Endothelial cell (in vitro differentiated cells): ENCODE measurements at regions not wholly inside any gene's neighbourhood (a gene's known extent, or its start where the extent isn't known, plus 50 kb on each side); places are given as distances from the start of the nearest gene placed in this dataset.

Experiments
- DNase-seq: peaks from one replicate; pipeline ENCODE4 v3.0.0; 2021; ENCODE audit warnings: low spot score
- H3K27ac Mint-ChIP-seq: one replicate; pipeline ENCODE4 v1.8.0; 2021; ENCODE audit warnings: mixed read lengths, inconsistent platforms; ENCODE audit not compliant: unreplicated experiment
- H3K27me3 Mint-ChIP-seq: one replicate; pipeline ENCODE4 v1.8.0; 2021; ENCODE audit warnings: mild to moderate bottlenecking, moderate library complexity, mixed read lengths, inconsistent platforms; ENCODE audit not compliant: unreplicated experiment
- H3K36me3 Mint-ChIP-seq: one replicate; pipeline ENCODE4 v1.8.0; 2021; ENCODE audit warnings: mild to moderate bottlenecking, low read depth, mixed read lengths, inconsistent platforms; ENCODE audit not compliant: unreplicated experiment
- H3K4me1 Mint-ChIP-seq: one replicate; pipeline ENCODE4 v1.8.0; 2021; ENCODE audit warnings: mild to moderate bottlenecking, mixed read lengths, inconsistent platforms; ENCODE audit not compliant: unreplicated experiment
- H3K4me3 Mint-ChIP-seq: one replicate; pipeline ENCODE4 v1.8.0; 2021; ENCODE audit warnings: mild to moderate bottlenecking, mixed read lengths, inconsistent platforms; ENCODE audit not compliant: unreplicated experiment
- H3K9me3 Mint-ChIP-seq: one replicate; pipeline ENCODE4 v1.8.0; 2021; ENCODE audit warnings: mixed read lengths, inconsistent platforms; ENCODE audit not compliant: unreplicated experiment
- TF ChIP-seq, protein P1 (sequence below): fragments of 200-600 bp; sonication (generic); IDR thresholded peaks from one replicate; pipeline ENCODE4 v1.5.0; 2021; ENCODE audit warnings: antibody characterized with exemption; ENCODE audit not compliant: unreplicated experiment

DNA sequence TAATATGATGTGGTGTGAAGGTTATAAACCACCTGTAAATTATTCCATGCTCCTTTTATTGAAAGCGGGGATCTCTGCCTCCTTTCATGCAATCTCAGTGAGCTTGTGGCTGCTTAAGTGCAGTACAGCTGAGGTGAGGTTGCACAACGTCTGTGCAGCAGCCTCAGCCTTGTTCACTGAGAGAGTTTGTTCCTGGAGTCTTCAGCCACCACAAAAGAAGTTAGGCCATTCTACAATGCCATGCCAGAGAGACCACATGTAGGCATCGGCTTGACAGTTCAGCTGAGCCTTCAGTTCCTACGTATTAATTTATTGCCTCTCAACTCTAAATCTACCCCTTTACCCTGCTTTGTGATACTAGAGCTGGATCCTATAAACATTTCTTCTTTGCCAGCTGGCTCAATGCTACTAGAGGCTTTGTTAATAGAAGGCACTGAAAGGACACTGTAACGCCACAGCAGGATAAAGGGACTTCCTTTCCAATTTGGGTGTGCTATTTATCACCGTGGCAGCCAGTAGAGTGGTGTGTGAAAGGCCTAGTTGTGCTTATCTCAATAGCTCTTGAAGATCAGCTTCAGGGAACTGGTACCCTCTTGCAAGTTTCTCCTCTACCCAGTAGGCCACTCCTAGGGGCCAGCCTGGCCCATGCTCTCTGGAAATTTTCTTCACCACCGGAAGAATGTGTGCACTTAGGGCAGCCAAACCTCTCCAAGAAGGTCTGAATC lies 337.7 kb downstream of the IPO8 start:
- Mint-ChIP-seq H3K27me3 (no peaks in the 10 kb centered on the region), H3K4me3 (no peak overlapping the region), H3K4me1 (no peaks in the 10 kb centered on the region), H3K27ac (no peak overlapping the region), H3K36me3 (no peaks in the 10 kb centered on the region), H3K9me3 (no peaks in the 10 kb centered on the region)
- TF ChIP-seq, protein P1, sequence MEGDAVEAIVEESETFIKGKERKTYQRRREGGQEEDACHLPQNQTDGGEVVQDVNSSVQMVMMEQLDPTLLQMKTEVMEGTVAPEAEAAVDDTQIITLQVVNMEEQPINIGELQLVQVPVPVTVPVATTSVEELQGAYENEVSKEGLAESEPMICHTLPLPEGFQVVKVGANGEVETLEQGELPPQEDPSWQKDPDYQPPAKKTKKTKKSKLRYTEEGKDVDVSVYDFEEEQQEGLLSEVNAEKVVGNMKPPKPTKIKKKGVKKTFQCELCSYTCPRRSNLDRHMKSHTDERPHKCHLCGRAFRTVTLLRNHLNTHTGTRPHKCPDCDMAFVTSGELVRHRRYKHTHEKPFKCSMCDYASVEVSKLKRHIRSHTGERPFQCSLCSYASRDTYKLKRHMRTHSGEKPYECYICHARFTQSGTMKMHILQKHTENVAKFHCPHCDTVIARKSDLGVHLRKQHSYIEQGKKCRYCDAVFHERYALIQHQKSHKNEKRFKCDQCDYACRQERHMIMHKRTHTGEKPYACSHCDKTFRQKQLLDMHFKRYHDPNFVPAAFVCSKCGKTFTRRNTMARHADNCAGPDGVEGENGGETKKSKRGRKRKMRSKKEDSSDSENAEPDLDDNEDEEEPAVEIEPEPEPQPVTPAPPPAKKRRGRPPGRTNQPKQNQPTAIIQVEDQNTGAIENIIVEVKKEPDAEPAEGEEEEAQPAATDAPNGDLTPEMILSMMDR: no peak
- DNase-seq: no peak

DNA sequence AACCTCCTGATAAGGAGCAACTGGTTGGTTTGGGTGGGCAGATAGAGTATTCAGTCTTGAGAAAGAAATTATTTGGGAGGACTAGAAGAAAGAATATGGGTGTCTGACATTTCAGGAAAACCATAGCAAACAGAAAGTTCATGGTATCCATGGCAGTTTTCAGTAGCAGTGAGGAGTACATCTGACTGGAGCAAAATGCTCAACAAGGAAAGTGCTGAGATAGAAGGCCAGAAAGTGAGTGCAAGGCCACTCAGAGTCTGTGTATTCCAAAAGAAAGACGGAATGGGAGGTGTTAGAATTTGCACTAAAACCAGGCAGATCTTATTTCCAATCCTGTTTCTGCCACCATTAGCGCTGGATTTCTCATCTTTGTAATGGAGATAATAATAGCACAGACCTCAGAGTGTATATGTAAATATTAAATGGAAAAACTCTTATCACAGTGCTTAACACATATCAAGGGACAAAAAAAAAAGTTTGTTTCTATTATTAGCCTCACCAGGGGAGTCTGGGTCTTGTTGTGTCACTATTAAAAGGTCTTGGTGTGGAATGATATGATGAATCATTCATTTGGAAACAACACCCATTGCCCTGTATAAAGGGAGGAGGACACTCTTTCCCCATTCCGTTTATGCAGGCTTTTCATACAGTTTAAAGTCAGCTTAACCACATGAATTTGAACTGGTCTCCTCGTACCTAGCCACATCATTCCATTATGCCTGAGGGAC lies 349.8 kb downstream of the IPO8 start:
- Mint-ChIP-seq H3K27me3 (peaks cover 1% of the 10 kb centered on the region), H3K4me3 (no peak overlapping the region), H3K36me3 (peaks cover 3% of the 10 kb centered on the region), H3K9me3 (no peaks in the 10 kb centered on the region), H3K27ac (no peak overlapping the region), H3K4me1 (no peaks in the 10 kb centered on the region)
- no peak for DNase-seq
- TF ChIP-seq, protein P1: no peak

DNA sequence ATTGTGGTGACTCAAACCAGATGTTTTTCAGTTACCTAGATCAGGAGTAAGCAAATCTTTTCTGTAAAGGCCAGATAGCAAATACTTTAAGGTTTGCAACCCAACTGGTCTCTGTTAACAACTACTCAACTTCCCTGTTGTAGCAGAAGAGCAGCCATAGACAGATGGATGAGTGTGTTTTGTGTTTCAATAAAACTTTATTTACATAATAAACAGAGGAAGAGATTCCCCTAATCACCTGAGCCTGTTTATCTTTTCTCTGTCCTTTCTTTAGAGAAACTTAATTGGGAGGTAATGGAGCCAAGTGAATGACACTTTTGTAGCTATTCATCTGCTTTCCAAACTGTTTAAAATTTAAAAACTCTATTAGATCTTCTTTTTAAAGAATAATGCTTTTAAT lies 365.1 kb downstream of the IPO8 start:
- TF ChIP-seq, protein P1: no peak
- DNase-seq: no peak
- Mint-ChIP-seq H3K27me3 (peaks cover 1% of the 10 kb centered on the region), H3K36me3 (no peaks in the 10 kb centered on the region), H3K4me1 (no peaks in the 10 kb centered on the region), H3K4me3 (no peak overlapping the region), H3K9me3 (no peaks in the 10 kb centered on the region), H3K27ac (no peak overlapping the region)

DNA sequence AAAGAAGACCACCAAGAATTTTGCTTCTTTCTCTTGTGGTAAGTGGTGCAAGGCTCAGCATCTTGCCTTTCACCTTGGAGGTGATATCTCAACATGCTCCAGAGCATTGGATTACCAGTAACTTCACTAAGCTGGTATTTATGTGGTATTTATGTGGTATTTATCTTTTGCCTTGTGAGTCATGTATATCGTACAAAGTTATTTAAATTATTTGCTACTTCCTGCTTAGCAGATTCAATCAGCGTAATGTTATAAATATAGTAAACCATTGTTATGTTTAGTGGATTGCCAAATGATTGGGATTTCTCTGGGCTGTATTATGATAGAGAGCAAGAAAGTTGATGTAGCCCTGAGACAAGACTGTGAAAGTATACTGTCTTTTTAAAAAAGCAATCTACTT lies 366.4 kb downstream of the IPO8 start:
- DNase-seq: no peak
- no peaks in the 10 kb centered on the region for H3K4me1 Mint-ChIP-seq
- no peak overlapping the region for H3K4me3 Mint-ChIP-seq
- peaks cover 4% of the 10 kb centered on the region for H3K27me3 Mint-ChIP-seq
- no peaks in the 10 kb centered on the region for H3K36me3 Mint-ChIP-seq
- TF ChIP-seq, protein P1: no peak
- no peak overlapping the region for H3K27ac Mint-ChIP-seq
- H3K9me3 Mint-ChIP-seq: no peaks in the 10 kb centered on the region

DNA sequence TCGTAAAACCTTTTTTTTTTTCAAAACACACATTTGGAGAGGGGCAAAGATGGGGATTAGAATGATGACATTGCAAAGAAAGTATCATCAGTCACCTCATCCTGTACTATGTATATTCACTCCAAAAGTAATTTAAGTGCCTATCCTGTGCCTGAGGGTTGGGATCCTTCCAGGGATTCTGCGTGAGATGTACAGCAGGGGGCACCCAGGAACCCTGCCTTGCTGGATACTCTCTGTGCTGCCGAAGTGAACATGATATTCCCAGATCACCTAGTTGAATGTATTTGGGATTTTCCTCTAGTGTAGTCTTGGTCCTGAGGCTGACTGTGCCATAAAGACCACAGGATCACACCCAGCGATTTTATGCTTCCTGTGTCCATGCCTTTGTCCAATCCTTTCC lies 372.7 kb downstream of the IPO8 start:
- H3K4me1 Mint-ChIP-seq: no peaks in the 10 kb centered on the region
- no peak overlapping the region for H3K4me3 Mint-ChIP-seq
- TF ChIP-seq, protein P1: no peak
- H3K27ac Mint-ChIP-seq: no peak overlapping the region
- peaks cover 4% of the 10 kb centered on the region for H3K27me3 Mint-ChIP-seq
- H3K9me3 Mint-ChIP-seq: no peaks in the 10 kb centered on the region
- H3K36me3 Mint-ChIP-seq: no peaks in the 10 kb centered on the region
- no peak for DNase-seq
